AG08396 (cell line): ENCODE measurements at regions not wholly inside any gene's neighbourhood (a gene's known extent, or its start where the extent isn't known, plus 50 kb on each side); places are given as distances from the start of the nearest gene placed in this dataset.
"Not testable (repeated sequence)": the region's sequence is repeated elsewhere in the genome, so short reads cannot be mapped to it uniquely, and the experiment has no call there.

Source experiments
- DNase-seq: peaks from one replicate; pipeline ENCODE4 v3.0.0; 2012; ENCODE audit warnings: low spot score, mixed read lengths

DNA sequence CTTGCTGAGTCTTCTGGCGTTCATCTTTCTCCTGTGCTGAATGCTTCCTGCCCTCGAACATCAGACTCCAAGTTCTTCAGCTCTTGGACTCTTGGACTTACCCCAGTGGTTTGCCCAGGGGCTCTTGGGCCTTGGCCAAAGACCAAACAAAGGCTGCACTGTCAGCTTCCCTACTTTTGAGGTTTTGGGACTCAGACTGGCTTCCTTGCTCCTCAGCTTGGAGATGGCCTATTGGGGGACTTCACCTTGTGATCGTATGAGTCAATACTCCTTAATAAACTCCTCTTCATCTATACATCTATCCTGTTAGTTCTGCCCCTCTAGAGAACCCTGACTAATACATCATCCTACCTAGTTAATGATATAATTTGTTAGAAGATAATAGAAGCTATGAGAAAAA is 415.4 kb downstream of the TMEM38B start:
- not testable (repeated sequence) for DNase-seq

DNA sequence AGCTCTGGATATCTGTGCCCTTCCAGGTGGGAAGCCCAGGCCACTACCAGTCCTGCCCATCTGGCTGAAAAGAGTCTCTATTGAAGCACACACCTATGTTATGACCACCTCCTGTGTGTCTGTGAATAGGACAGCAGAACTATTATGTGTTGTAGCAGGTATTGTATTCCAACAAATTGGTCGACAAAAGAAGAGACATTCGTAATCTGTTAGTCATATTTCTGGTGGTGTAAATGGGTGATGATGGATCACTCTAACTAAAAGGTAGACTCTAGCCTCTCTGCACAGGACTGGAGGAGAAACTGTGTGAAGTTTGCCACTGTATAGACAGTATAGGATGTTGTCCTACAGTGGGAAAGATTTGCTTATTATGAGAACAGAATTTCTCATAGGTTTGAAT is 416.1 kb downstream of the TMEM38B start:
- DNase-seq = no peak

DNA sequence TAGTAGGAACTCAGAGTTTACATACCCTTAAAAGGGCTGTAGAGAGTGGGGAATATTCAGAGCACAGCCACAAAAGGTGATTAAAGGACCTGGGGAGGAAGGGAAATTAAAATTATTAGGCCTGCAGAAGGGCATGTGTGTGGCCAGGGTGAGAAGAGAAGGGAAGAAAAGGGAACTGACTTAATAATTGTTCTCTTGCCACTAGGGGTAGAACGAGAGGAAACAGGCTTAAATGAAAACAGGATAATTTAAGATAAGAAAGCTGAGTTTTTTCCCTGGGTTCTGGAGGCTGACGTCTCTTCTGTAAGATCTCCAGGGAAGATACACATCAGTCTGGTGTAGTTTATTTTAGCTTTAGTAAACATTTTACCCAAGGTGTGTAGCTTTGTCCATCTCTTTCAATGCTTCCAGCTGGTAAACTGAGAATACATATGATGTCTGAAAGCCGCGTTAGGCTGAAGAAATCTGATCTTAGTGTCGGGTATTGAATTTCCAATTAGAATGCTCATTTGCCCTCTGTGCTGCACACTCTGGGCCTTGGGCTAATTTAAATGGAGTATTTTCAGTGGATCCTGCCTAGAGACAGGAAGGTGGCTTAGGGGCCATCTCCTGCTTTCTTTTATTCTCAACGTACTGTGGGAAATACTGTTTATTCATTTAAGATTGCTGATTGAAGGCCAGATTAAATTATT is 416.8 kb downstream of the TMEM38B start:
- no peak for DNase-seq

DNA sequence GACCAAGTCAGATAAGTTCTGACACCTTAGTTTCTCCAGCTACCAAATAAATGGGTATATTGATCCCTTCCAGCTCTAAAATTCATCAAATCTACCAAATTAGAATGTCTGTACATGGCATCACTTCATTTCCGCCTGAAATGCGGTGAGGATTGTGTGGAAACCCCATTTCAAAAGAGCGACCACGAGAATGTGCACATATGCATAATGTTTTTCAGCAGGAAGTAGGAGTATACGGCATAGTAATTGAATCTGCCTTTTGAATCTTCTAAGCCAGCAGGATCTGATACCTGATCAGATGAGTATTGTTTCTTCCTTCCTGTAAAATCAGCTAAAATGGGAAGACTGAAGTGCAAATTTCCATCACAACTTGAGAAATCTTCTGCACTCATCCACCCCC is 418.6 kb downstream of the TMEM38B start:
- no peak for DNase-seq

DNA sequence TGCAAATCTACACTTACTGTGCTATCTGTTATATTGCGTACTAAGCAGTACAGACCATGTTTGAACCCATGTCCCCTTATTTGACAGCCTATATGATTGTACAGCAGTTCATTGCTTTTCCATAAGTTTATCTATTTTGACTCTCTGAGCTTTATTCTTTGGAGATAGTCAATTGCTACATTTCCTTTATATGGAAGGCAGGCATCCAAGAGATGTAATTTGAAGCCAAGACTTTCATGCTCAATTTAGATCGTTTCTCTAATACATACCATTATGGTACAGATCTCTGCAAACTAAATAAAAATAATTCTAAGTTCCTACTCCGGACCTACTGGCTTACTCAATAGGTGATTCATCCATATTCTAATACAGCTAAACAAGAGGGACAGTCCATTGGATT is 424.8 kb downstream of the TMEM38B start:
- DNase-seq = no peak

DNA sequence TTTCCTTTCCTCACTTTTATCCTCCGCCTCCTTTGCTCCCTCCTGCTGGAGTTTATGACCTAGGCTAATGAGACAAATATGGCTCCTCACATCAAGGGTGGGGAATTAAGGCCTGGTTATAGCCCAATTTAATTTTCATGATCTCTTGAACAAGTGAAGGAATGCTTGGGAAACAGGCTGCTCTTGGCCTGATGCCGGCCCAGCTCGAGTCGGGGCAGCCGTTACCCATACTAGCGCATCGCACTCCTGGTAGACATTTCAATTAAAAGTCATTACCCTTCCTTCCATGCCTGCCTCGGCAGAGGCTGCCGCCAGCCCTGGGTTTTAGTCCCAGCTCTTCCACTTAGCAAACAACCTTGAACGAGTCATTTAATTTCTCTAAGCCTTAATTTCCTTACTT is 425.7 kb downstream of the TMEM38B start:
- DNase-seq = no peak

DNA sequence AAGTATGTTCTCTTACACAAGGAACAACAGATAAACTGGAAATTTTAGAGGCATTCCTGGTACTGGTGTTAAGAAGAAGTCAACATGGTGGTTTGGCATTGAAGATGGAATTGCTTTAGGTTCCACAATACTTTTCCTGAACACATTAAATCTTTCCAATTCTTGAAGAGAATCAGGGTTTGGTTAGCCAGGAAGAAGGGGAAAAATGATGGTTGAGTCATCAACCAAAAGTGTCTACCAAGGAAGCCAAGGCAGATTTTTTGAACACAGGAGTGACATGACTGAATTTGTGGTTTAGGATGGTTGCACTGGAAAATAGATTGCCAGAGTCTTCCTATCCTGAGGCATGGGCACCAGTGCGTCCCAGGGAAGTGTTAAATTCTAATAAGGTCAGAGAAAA is 433.4 kb downstream of the TMEM38B start:
- DNase-seq = no peak

DNA sequence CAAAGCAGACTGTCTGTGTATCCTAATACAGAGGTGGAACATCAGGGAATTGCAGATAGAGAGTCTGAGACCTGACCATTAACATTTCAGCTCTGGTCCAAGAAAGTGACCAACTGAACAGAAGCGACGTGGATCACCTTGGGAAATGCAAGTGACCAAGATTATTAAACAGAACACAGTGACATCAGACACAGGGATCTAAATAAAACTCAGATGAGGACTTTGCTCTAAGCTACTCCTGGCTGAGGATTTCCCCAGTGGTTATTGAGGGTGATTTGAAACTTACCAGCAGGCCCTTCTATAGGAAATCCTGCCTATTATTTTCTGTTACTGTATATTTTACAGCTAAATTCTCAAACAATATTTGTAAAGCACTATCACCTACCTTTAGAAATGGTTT is 436.0 kb downstream of the TMEM38B start:
- no peak for DNase-seq

DNA sequence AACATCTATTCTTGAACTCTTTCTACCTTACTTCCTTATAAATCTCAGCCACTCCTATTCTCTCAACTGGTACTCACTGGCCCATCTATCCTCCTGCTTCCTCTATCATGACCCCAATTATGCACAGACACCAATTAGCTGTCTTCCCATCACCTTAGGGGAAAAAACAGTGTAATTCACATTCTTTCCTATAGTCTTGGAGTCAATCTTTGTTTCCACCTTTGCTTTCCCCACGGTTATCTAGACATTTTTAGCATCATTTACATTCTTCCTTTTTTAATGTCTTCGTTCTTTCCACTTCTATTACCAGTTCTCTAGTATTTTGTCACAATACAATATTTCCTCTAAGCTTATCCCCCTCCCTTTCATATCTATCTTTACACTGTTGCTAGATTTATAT is 449.4 kb downstream of the TMEM38B start:
- DNase-seq = no peak

DNA sequence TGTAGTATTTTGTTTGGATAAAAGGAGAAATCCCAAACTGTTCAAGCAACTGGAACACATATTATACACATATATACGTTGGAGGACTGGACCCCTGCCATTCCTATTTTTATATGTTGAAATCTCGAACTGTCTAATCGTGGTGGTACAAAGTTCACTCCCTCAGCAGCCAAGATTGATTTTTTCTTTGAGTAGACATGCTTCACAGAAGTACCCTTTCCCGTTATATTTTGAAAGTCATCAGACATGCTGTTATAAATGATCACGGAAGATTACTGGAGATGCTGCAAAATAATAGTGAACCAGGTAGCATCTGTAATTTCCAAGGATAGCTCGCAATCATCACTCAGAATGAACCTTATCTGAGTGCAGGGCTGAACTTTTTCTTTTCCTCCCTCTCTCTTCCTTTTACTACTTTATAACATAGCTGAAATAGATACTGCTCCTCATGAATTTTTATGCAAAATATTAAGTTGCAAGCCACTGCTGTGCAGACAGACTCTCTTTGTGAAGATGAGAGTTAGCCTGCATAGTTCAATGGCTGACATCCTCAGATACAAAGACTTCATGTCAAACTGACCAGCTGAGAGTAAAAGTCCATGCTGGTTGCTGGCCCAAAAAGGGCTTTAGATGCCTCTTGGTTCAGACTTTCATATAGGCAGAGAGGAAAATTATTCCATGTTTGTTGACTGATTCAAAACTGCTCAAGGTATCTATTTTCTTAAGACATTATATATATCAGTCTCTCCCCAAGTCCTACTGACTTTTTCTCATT is 451.9 kb downstream of the TMEM38B start:
- no peak for DNase-seq

DNA sequence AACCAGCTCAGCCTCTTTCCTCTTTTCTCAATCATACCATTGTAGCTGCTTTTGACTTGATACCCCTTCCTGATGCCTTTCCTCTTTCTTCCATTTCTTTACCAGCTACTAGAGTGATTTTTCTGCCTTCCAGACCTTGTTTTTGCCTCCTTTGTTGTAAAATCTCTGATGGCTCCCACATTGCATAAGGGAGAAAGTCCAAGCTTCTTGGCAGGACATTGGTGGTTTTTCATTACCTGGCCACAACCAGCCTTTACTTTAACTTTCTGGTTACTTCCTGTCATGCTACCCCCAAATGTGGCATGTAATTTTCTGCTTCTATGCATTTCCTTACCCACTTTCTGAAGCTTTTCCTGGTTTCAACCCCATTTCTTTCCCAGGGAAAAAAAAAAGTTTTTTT is 452.5 kb downstream of the TMEM38B start:
- no peak for DNase-seq

DNA sequence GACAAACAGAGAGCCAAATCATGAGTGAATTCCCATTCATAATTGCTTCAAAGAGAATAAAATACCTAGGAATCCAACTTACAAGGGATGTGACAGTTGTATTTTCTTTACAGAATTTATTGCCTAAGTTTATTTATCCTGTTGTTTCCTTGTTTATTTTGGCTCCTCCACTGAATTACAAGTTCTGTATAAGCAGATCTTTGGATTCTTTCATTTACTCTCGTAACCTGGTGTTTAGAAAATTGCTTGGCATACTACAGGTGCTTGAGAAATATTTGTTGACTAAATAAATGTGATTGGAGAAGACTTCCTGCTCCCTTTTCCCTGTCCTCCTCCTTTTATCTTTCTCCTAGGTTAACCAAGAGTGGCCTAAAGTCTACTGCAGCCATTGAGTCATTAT is 455.6 kb downstream of the TMEM38B start:
- DNase-seq = no peak

DNA sequence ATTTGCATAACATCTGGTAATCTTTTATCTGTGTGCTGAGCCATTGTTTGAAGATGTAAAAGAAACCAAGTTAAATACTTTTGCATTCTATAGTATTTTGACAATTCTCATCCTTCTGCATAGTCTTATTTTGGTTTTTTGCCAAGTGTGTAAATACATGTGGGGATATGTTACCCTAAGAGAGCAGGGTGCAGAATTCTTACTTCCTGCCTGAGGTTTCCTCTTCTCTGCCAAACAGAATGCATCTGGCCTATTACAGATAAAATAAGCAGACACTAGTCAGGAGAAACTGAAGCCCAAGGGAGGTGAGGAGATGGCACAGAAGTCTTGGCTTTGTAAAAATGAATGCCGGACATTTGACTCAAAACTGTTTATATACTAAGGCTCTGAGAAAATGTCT is 462.1 kb downstream of the TMEM38B start:
- no peak for DNase-seq

DNA sequence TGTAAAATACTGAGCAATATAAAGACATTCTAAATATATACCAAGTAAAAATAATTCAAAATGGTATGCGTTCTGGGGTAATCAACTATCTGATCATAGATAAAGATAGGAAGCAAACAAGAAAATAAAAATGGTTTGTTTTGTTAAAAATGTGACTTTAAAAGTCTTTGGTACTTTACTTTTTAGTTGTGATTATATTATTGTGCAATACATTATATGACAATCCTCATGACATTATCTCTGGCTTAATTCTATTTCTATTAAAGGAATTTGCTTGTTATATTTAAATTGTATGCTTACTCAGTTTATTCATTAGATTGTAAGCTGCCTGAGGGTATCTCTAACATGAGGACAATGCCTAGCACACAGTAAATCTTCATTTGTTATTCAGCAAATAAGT is 477.9 kb downstream of the TMEM38B start:
- no peak for DNase-seq

DNA sequence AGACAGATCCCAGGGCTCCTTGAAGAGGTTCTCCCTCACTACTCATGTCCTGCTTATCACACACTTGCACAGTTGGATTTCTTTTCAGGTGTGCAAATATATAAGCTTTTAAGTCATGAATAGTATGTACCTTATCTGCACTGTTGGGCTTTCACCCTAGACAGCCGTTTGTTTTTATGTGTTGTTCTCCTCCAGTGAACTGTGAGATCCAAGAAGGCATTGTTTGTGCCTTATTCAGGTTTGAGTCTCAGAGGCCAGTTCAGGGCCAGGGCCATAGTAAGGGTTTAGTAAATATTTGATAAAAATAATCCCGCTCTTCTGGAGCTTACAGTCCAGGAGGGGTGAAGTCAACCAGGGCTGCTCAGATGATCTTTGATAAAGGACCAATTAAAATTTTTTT is 480.0 kb downstream of the TMEM38B start:
- DNase-seq = no peak

DNA sequence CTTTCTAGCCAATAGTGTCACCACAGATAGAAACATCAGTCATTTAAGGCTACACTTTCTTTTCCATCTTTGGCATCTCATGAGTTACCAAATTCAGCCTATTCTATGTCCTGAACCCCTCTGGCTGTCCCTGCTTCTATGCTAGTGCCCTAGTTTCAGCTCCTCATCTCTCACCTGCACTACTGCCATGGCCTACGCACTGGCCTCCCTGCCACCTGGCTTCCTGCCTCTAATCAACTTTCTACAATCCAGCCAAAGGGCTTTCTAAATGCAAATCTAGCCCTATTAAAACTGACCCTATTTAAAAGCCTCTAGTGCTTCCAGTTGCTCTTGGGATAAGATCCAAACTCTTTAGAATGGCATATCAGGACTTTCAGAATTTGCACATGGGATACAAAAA is 482.9 kb downstream of the TMEM38B start:
- no peak for DNase-seq

DNA sequence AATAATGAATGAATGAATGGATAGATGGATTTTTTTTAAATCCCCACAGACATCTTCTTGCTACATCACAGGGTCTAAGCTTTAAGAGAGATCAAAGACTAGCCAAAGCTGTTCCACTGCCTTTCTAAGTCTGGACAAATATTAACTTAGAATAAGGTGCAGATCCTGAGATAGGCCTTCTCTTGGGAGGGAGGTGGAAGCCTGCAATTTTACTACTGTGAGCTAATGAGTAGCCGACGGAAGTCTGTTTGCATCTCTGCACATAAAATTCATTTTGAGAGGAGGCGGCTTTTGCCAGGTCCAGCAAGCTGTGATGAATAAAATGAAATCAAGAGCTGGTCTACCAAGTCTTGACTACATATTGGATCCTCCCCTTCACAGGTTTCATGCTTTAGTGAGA is 484.9 kb downstream of the TMEM38B start:
- DNase-seq = no peak

DNA sequence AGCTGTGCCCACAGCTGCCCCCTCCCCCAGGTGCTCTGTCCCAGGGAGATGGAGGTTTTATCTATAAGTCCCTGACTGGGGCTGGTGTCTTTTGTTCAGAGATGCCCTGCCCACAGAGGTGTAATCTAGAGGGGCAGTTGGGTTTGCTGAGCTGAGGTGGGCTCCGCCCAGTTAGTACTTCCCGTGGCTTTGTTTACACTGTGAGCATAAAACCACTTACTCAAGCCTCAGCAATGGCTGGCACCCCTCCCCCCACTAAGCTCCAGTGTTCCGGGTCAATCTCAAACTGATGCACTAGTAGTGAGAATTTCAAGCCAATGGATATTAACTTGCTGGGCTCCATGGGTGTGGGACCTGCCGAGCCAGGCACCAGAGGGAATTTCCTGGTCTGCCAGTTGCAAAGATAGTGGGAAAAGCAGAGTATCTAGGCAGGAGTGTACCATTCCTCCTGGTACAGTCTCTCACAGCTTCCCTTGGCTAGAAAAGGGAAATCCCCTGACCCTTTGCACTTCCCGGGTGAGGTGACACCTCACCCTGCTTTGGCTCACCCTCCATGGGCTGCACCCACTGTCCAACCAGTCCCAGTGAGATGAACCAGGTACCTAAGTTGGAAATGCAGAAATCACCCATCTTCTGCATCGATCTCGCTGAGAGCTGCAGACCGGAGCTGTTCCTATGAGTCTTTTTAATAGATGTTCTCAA is 509.6 kb downstream of the TMEM38B start:
- DNase-seq = not testable (repeated sequence)

DNA sequence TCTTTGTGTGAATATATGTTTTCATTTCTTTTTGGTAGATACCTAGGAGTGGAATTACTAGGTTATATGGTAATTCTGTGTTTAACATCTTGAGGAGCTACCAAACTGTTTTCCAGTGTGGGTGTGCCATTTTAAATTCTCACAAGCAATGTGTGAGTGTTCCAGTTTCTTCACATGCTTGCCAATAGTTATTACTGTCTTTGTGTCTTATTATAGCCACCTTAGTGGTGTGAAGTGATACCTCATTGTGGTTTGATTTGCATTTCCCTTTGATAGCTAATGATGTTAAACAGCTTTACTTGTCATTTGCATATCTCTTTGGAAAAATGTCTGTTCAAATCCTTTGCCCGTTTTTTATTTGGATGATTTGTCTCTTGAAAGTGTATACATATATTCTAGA is 513.0 kb downstream of the TMEM38B start:
- DNase-seq = no peak

DNA sequence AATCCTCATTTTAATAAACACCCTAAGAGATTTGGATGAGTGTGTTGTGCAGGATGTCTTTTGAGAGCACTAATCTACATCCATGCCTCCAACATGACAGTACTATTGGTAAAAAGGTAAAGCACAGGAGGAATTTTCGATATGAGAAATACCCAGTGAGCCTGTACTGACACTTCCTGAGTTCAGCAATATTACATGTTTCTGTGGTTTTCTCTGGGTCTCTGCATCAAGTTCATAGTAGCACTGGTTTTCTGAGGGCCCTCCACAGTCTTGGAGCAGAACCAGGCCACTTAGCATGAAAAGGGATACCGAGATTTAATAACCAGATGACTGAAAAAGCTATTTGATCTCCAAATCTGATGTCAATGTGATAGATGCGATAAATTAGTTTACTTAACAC is 524.1 kb downstream of the TMEM38B start:
- DNase-seq = no peak

DNA sequence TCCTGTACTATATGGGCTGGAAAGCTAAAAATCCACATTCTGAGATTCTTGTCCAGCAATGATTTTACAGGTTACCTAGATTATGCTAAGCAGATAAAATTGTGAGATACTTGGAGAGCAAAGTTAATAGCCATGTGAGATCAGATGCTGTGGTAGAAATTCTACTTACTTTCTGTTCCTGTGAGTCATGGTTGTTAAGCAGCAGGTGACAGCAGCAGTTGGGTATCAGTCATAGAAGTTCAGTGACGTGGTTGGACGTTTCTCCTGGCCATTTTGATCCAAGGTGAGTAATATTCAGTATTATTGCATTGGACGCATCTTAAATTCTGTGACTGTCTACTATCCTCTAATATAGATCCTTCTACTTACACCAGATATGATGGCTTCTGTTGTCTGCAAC is 524.5 kb downstream of the TMEM38B start:
- no peak for DNase-seq

DNA sequence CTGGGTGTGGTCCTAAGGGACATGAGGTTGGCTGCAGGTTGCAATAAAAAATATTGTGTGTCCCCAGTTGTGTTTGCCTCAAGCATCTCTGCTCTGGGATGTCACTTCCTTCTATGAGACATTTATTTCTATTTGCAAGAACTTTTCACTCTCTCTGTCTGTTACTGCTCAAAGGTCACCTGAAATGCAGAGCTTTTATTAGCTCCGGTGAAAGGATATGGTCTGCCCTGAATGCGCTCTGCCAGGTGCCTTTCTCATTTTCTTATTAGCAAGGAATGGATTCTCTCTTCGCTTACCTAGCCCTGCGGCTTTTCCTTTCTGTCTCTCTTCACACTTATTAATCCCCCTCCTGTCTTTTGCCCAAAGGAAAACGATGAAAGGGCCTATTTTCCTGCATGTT is 526.1 kb downstream of the TMEM38B start:
- no peak for DNase-seq

DNA sequence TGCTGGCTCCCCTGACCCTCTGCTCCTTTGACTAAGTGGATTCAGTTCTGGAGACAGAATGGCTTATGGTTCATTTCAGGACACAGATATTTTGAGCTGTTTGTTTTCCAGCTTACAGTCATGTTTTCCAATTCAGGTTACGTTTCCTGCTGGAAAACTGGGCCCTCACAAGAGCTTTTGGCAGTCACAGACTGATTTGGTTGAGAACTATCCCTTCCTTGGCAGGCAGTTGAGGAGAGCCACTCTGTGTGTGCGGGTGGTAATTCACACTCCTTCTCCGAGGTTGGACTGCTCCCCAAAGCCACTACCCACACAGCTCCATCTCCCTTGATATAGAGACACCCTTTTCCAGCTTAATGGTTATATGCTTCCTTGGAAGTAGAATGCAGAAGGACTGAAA is 534.5 kb downstream of the TMEM38B start:
- no peak for DNase-seq
